NCI-H2081 (cell line): ENCODE measurements at regions not wholly inside any gene's neighbourhood (a gene's known extent, or its start where the extent isn't known, plus 50 kb on each side); places are given as distances from the start of the nearest gene placed in this dataset.
"Not testable (repeated sequence)": the region's sequence is repeated elsewhere in the genome, so short reads cannot be mapped to it uniquely, and the experiment has no call there.

ENCODE experiments used
- DNase-seq, 2 experiments: peaks; one replicate each; lab custom pipeline; 2025; lab: John Stamatoyannopoulos, UW

DNA sequence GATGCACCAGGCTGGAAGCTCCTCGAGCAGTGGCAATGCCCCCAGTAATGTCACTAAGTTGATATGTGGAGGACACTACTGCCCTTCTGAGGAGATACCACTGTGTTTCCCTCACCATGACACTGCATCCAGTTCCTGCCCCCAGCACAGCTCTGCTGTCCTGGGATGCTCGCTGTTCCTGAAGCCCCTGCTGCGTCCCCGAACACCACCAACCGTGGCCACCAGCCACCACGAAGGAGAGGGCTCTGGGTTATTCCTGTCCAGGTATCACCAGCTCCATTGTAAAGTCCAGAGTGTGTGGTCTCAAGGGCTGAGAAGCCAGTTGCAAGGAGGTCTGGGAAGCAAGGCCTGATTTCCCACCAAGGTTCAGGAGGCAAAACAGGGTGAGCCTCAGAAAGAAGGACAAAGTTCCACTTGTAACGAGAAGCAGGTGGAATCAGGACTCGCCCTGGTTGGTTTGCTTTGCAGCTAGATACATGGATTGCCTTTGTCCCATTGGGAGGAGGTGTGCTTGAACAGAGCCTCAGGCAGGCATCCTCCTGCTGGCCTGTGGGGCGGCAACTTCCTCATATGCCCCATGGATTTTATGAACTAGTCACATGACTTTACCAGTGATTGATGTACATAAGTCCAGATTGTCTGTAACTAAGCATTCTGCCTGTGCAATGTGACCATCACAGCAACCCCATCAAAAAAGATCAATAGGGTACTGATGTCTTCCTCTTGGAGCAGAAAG is 427.0 kb upstream of the VSTM2A start:
- no peak for DNase-seq

DNA sequence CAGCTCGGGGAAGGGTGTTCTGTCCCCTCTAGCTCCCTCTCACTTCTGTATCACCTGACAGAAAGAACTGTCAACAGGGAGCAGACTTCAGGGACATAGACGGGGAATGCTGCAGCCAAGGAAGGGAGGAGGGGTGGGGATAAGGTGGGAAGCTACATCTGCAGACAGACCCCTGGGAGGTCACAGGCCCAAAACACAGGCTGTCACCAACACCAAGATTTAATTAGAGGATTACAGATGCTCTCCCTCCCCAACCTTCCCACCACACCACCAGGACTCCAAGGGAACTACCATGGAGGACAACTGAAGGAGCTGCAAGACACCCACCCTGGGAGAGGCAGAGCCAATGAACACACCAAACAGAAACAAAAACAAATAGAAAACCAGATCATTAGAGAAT is 425.2 kb upstream of the VSTM2A start:
- DNase-seq: no peak

DNA sequence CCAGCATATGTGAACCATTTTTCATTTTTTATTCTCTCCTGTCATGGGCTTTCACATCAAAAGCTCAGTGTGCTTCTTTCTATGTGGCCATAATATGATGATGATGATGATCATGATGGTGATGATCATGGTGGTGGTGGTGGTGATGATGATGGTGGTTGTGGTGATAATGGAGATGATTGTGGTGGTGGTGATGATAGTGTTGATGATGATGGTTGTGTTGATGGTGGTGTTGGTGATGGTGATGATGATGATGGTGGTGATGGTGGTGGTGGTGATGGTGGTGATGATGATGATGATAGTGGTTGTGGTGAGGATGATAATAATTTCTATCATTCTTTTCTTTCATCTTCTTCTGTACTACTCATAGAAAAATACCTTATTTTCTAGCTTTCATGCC is 413.1 kb upstream of the VSTM2A start:
- no peak for DNase-seq

DNA sequence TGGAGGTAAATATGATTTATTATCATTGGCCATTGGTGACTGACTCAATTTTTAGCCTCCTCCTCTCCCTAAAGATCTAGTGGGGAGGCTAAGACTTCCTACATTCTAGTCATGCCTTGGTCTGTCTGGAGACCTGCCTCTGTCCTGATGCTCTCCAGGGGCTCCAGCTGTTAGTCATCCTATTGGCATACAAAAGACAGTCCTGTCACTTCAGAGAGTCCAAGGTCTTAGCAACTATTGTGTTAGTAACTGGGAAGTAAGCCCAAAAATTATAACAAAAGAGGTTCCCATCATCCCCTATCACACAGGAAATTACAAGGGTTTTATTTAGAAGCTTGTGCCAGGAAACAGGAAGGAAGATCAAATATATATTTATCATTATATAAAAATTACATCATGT is 400.6 kb upstream of the VSTM2A start:
- DNase-seq: no peak

DNA sequence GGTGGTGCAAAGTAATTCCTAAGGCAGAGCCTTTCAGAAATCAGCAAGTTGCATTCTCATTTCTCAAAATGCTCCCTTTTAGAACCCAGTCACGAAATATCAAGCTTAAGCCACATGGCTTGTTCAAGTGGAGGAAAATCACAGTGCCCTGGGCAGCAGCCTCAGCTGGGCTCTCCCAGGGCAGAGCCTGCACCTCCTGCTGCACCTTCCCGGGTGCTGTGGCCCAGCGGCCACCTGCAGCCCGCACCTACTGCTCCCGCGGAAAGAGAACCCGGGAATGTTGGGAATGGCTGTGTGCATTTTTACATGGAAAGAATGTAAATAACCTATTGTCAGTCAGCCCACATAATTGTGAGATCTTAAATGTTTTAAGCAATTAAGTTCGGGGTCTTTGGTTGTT is 396.5 kb upstream of the VSTM2A start:
- no peak for DNase-seq

DNA sequence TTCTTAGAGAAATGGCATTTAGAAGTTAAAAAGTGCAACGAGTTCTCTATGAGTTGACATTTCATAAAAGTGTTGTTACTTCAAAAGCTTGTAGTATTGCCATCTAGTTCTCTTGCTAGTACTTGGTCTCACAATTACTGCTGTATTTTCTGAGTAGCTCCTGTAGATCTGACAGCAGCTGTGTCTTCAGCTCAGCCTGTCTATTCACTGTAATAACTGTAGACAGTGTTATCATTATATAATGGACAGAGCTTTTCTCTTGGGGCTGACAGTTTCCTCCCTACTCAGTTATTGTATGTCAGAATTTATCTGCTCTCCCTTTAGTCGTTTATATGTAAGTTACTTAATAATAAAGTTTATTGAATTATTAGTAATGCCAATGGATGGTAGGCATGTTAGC is 388.7 kb upstream of the VSTM2A start:
- no peak for DNase-seq

DNA sequence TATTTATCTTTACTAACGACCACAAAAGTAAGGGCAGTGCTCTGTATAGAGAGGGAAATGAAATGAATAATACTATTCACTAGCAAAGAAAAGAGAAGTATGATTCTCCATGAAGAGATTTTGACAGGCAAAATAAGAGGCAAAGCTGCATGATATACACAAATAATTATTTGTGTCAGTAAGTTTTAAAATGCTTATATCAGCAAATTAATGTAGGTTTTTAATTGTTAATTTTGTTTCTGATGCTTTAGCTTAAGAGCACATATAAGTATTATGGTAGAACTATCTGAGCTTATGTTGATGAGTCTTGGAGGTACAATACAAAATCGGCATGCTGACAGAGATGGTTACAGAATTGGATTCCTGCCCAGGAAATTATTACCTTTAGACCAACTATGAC is 383.1 kb upstream of the VSTM2A start:
- no peak for DNase-seq

DNA sequence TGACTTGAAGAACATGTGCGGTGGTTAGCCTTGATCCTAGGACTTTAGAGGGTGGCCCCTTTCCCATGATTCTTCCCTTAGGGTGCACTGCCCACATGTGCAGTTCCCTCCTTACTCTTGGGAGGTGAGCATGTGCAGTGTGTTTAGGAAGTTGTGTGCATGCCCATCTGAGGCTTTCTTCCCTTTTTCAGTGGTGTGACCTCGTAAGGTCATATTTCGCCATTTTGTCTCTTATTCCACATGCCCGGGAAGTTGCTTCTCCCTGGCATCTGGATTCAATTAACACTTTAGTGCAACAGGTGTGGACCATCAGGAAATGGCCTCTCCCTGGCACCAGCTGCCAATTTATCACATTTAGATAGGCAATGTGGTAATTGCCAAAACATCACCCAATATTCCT is 380.6 kb upstream of the VSTM2A start:
- DNase-seq: no peak

DNA sequence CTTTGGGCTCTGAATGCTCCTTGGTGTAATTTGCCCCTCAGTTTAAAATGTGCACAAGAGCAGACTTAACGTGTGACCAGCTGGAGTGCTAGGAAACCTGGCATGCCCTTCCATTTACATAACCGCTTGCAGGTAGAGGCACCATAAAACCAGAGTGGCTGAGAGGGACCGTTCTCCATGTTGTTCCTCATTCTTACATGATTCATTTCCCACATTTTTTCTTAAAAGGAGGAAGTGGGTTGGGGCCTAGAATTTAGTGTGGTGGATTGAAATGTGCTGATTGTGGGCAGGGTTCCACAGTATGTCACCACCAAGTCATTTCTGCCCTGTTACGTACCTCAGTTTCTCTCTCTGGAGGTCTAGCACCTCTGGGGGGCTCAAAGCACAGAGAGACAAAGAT is 375.8 kb upstream of the VSTM2A start:
- DNase-seq: no peak

DNA sequence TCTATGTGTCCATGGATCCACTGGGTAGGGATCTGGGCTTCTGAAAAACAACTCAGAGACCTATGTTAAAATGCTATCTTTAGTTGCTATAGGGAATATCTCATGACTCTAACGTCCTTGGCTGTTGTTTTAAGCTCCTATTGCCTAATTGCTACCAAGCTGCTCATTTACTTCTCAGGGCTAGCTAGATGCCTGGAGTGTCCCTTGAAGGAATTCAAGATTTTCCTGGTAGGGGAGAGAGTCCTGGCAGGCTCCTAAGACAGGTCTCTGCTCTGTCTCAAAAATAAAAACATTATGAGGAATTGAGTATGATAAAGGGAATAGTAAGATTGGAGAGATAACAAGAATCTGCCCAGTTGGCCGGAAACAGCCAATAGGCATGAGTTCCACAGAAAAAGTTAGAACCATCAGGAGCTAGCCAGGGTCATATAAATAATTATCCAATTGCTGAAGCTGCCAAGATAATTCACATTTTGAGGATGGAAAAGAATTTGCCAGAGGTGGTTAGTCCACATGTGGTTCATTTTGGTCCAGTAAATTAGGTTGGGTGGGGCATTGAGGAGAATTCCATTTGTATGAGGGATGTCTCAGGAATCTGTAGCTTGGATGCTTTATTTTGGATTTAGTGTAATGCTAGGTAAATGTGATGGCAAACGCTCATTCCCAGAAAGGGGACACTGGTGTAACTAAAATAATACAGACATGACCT is 362.7 kb upstream of the VSTM2A start:
- no peak for DNase-seq

DNA sequence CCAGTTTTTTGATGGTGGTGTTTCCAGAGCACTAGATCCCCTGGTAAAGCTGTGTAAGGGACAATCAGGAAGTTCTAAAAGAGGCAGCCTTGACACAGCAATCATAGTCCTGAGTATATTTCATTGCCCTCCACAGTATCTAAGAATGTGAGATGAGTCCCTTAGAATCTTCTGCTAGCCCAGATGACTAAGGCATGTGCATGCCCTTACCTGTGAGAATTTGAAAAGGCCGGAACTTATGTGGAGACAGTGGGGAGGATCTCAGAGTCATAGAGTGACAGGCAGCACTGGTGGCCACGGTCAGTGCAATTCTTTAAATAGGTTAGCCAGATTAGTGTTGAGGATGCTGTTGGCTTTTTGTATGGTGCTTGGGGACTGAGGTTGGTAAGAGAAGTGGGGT is 361.4 kb upstream of the VSTM2A start:
- DNase-seq: no peak

DNA sequence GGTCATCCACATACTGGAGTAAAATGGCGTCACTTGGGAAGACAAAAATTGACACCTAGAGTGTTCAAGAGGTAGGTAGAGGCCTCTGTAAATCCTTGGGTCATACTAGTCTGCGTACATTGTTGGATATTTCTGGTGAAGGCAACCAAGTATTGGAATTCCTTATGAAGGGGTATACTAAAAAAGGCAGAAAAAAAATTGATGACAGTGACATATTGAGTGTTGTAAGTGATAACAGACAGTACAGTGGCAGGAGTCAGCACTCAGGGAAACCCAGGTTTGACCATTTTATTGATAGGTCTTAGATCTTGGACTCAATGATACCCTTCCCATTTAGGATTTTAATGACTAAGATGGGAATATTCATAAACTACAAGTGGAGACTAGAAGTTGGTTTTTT is 359.1 kb upstream of the VSTM2A start:
- no peak for DNase-seq

DNA sequence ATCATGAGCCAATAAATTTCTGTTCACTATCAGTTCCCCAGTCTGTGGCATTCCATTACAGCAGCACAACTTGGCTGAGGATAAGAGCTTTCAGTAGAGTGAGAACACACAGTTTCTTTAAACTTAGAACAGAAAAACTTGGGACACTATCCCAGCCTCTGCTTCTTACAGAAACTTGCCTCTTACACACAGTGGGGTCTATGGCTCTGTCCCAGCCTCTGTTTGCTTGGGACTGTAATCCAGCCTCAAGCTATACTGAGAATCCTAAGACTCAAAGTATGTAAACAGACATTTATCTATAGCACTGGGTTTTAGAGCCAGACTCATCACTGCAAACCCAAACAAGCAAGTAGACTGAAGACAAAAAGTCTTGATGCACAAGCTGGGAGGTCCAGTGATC is 355.8 kb upstream of the VSTM2A start:
- DNase-seq: no peak

DNA sequence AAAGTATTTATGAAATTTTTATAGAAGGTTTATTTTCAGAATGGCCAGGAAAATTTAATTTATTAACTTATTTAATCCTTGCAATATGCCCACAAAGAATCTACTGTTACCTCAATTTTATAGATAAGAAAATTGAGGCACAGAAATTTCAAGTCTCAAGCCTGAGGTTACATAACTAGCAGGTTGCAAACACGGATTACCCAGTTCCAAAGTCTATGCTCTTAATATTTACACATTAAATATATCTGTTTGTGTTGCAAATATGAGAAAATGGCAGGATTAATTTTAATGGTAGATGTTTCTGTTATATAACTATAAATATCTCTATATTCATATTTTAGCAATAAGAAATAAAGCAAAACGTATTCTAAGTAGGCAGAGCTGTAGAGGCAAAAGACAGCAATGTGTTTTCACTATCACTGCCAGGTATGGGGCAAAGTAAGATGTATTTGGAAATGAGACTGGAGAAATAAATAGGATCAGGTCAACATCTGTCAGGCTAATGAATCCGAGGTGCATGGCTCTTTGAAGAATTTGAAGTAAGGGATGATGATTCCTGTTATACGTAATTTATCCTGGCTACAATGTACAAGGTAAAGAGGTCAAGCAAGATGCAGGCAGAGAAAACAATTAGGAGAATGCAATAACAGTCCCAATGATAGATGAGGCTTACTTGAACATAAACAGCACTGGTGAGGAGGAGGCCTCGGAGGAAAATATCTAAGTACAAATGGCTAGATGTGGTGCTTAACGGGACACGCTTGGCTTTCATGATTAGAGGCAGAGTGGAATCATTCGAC is 354.1 kb upstream of the VSTM2A start:
- DNase-seq: no peak

DNA sequence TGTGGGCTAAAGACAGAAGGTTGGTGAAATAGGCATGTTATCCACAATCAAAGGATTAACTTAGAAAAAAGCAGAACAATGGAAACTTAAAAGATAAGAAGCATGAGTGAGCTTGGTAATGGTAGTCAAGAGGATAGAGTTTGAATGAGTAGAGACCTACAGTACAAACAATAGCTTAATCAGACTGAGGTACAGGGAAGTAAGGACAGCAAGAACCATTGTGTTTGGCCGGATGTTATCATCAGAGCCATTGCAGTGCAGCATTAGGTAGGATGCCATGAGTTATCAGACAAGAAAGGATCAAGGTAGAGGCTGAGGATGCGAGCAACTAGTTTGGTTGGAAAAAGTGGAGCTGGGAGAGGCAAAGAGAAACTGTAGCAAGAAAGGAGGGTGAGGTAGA is 353.3 kb upstream of the VSTM2A start:
- DNase-seq: no peak

DNA sequence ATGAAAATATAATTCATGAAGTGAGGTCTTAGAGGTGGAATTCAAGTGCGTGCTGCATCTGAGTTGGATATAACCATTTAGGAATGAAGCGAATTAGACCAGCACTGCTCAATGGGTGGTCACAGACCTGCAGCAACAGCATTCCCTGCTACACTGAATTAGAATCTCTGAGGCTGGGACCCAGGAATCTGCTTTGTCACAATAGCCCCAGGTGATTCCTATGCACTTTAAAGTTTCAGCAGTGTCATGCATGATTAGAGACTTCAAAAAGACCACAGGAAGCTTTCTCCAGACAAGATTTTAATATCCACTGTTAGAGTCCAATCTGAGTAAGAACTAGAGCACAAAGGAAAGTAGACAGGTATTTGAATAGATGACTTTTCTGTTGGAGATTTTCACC is 352.8 kb upstream of the VSTM2A start:
- no peak for DNase-seq

DNA sequence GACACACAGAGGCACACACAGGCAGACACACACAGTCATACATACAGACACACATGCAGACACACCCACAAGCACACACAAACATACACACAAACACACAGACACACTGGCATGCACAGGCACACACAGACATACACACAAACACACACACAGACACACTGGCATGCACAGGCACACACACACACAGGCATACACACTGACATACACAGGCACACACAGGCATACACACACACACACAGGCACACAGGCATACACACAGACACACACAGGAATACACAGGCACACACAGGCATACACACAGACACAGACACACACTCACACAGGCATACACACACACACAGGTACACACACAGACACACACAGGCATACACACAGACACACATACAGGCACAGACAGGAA is 340.7 kb upstream of the VSTM2A start:
- DNase-seq: no peak

DNA sequence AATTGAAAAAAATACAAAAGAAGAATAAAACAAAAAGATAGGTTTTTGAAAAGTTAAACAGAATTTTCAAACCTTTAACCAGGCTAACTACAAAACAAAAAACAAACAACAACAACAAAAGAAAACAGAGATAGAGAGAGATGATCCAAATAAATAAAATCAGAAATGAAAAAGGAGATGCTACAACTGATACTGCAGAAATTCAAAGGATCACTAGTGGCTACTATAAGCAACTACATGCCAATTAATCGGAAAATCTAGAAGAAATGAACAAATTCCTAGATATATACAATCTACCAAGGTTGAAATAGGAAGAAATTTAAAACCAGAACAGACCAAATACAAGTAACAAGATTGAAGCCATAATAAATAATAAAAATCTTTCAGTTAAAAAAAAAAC is 326.8 kb upstream of the VSTM2A start:
- no peak for DNase-seq

DNA sequence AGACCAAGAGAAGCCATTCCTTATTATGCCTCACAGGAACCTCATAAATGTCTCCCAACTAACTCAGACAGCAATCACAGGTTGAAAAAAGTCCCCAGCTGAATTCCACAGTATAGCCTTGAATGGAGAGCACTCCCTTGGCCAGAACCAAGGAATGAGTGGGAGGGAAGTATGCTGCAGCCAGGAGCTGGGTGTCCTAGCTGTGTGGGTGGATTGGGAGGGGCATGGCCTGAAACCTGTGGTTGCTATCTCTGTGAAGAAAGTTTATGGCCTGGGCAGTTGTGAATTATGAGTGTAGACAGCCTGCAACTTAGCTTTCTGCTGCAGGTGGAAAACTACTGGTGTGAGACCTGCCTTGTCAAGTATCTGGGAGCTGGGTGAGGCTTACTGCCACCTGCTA is 316.1 kb upstream of the VSTM2A start:
- DNase-seq: not testable (repeated sequence)

DNA sequence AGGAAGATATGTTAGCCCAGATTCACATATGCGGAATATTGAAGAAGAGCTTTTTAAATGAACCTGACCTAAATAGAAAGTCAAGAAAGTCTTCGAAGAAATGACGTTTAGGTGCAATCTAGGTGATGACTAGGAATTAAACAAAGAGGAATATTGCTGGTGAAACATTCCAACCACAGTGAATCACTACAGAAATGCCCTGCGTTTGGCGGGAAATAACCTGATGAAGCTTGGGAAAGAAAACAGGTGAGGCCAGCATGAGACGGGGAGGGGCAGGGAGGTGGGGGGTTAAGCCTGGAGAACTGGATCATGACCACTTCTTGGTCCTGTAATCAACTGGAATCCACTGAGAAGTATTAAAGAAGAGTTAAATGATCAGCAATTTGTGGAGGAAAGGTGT is 299.4 kb upstream of the VSTM2A start:
- no peak for DNase-seq

DNA sequence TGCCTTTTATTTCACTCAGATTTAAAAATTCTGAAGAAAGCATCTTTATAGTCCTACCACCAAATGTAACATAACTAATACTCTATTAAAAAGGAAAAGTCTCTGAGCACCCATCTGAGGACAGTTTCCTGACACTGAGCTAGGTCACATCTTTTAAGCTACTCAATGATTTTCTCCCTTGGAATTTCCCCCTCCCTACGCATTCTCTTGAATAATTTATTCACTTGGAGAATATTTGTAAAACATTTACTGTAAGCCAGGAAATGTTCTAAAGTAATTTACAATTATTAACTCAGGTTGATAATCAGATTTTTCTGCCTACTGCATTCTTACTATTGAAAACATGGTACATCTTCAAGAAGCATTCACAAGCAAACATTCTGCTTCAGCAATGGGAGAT is 297.2 kb upstream of the VSTM2A start:
- no peak for DNase-seq

DNA sequence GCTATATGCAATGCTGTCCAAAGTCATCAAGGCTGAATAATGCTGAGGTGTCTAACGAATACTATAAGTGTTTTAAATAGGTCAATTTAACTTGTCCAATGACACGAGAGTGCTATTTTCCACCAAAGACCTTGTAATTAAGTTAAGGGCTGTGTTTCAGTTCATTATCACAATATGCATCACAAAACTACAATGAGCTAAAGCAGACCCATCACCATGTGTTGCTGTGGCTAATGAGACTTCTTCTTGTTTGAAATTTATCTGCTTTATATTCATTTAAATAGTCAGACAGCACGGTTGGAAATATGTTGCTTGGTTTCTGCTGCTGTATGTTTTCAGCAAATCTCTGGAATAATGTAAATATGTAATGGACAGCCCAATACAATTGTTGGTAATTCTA is 292.5 kb upstream of the VSTM2A start:
- DNase-seq: no peak
